Natural killer cell (primary cell): ENCODE measurements at regions not wholly inside any gene's neighbourhood (a gene's known extent, or its start where the extent isn't known, plus 50 kb on each side); places are given as distances from the start of the nearest gene placed in this dataset.

ENCODE experiments used
- ATAC-seq, 3 donors: fragments of 150-1000 bp in 2 of 3; fragments of 200-7000 bp in 1 of 3; cut with Tn5 transposase; 1 replicate in 1 of 3; 2 replicates in 2 of 3; pipeline ENCODE4 v1.10.0; 2021; ENCODE audit warnings: mild to moderate bottlenecking in 2 of 3, moderate library complexity in 2 of 3
- DNase-seq, 2 donors: peaks; one replicate each; pipeline versions ENCODE4 v3.0.0 to v3.0.0-alpha.2; 2013 to 2021; ENCODE audit warnings: mixed read lengths in 1 of 2
- H3K27ac ChIP-seq: one replicate; pipeline ENCODE4 v1.5.1; 2013; ENCODE audit warnings: mild to moderate bottlenecking, low read length
- H3K27me3 ChIP-seq: one replicate; pipeline ENCODE4 v1.6.1; 2013; ENCODE audit warnings: low read length; ENCODE audit not compliant: control insufficient read depth, insufficient read depth
- H3K36me3 ChIP-seq: one replicate; pipeline ENCODE4 v1.6.1; 2013; ENCODE audit warnings: low read length; ENCODE audit not compliant: control insufficient read depth, insufficient read depth
- H3K4me1 ChIP-seq: one replicate; pipeline ENCODE4 v1.6.1; 2013; ENCODE audit warnings: low read length; ENCODE audit not compliant: control insufficient read depth, insufficient read depth
- H3K4me3 ChIP-seq: one replicate; pipeline ENCODE4 v1.5.1; 2013; ENCODE audit warnings: low read length
- H3K9me3 ChIP-seq: one replicate; pipeline ENCODE4 v1.6.1; 2013; ENCODE audit warnings: low read length; ENCODE audit not compliant: control insufficient read depth, insufficient read depth
- H3K27ac Mint-ChIP-seq, 2 donors: one replicate each; pipeline ENCODE4 v1.8.0; 2022; ENCODE audit warnings: mild to moderate bottlenecking in 2 of 2, mixed read lengths in 2 of 2, moderate library complexity in 1 of 2
- H3K27me3 Mint-ChIP-seq, 2 donors: one replicate each; pipeline ENCODE4 v1.8.0; 2022; ENCODE audit warnings: low read depth in 2 of 2, mixed read lengths in 2 of 2
- H3K36me3 Mint-ChIP-seq: one replicate; pipeline ENCODE4 v1.8.0; 2022; ENCODE audit warnings: mixed read lengths
- H3K4me1 Mint-ChIP-seq, 2 donors: one replicate each; pipeline ENCODE4 v1.8.0; 2022; ENCODE audit warnings: mixed read lengths in 2 of 2
- H3K4me3 Mint-ChIP-seq: one replicate; pipeline ENCODE4 v1.8.0; 2022; ENCODE audit warnings: mild to moderate bottlenecking, moderate library complexity, mixed read lengths
- H3K9me3 Mint-ChIP-seq, 2 donors: one replicate each; pipeline ENCODE4 v1.8.0; 2022; ENCODE audit warnings: mixed read lengths in 2 of 2
- WGBS: methylation state at CpG from one replicate; pipeline ENCODE4 v1.1.7; 2013; ENCODE audit warnings: missing lambda C conversion rate; ENCODE audit not compliant: insufficient coverage; 5-methylcytosine and 5-hydroxymethylcytosine counted together
- intact Hi-C: fragments of 100-400 bp; cut with micrococcal nuclease; formaldehyde crosslinking; loops from one replicate; pipeline ENCODE4 v1.14.2; 2022
- TF ChIP-seq, protein P1 (sequence below): fragments of 200-600 bp; IDR thresholded peaks from one replicate; pipeline ENCODE4 v1.8.0; 2022; ENCODE audit warnings: antibody characterized with exemption

DNA sequence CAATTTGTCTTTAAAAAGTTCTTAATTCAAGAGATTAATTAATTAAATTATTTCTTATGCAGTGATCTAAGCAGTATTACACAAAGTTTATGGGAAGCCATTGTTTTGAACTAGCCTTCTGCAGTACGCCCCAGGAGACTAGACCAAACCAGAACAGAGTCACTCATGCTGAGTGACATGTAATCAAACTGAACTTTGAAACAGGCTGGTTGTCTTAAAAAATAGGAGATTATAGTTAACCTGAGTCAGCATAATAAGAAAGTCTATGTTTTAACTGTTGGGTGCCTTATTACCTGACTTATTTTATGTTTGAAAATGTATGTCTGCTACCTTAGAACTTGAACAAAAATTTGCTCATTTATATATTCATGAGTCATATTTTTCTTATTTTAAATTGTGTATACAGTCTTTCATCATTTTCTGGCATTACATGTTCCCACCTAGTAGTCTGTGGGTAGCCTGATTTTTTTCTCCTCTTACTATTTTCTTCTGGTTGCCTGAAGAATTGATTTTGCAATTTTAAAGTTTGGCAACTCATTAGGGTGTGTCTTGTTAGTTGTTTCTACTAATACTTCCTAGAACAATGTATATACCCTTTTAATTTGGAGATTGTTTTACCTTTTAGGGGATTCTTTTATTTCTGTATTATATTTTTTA, 161.4 kb downstream of the AASDHPPT start:
- H3K4me1 ChIP-seq = no peaks in the 10 kb centered on the region
- H3K27ac ChIP-seq = no peak overlapping the region
- Mint-ChIP-seq H3K36me3 (no peaks in the 10 kb centered on the region), H3K4me3 (no peak overlapping the region), H3K27ac (no peak overlapping the region), H3K9me3 (peaks cover 4 to 12% of the 10 kb centered on the region in 2 donors), H3K27me3 (no peaks in the 10 kb centered on the region), H3K4me1 (no peaks in the 10 kb centered on the region)
- intact Hi-C loops = no loop called here
- H3K36me3 ChIP-seq = no peaks in the 10 kb centered on the region
- WGBS = 82% methylated on average over 1 of the region's 1 CpG
- no peak for ATAC-seq
- H3K27me3 ChIP-seq = no peaks in the 10 kb centered on the region
- TF ChIP-seq, protein P1, sequence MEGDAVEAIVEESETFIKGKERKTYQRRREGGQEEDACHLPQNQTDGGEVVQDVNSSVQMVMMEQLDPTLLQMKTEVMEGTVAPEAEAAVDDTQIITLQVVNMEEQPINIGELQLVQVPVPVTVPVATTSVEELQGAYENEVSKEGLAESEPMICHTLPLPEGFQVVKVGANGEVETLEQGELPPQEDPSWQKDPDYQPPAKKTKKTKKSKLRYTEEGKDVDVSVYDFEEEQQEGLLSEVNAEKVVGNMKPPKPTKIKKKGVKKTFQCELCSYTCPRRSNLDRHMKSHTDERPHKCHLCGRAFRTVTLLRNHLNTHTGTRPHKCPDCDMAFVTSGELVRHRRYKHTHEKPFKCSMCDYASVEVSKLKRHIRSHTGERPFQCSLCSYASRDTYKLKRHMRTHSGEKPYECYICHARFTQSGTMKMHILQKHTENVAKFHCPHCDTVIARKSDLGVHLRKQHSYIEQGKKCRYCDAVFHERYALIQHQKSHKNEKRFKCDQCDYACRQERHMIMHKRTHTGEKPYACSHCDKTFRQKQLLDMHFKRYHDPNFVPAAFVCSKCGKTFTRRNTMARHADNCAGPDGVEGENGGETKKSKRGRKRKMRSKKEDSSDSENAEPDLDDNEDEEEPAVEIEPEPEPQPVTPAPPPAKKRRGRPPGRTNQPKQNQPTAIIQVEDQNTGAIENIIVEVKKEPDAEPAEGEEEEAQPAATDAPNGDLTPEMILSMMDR = no peak
- no peak overlapping the region for H3K4me3 ChIP-seq
- no peaks in the 10 kb centered on the region for H3K9me3 ChIP-seq
- no peak for DNase-seq

DNA sequence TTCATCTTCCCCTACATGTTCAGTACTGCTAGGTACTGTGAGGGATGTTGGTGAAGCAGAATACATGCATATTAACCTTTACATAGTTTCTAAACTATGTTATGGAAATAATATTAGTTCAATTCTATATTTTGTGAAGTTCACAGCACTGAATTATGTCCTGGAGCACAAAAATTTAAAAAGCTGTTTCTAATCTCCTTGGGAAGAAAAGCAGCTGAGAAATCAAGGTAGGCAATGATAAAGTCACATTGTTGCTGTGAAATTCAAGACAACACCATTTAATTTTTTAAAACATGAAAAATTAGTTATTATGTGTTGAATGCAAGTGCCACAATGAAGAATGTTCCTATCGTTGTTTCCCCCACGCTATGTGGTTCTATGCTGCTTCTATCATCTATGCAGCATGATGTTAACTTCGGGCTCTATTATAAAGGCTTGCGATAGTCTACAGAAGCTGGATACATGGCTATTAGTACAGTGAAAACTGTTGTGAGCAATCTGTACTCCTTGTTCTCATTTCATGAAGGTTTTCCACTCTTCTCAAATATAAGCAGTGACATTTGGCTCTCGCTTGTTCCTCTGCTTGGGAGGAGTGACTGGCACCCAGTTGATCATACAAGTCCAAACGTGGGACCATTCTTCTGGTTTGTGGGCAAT, 164.3 kb downstream of the AASDHPPT start:
- H3K9me3 ChIP-seq = peaks cover 4% of the 10 kb centered on the region
- Mint-ChIP-seq H3K36me3 (peaks cover 10% of the 10 kb centered on the region), H3K4me3 (no peak overlapping the region), H3K9me3 (peaks cover 17 to 21% of the 10 kb centered on the region in 2 donors), H3K4me1 (no peaks in the 10 kb centered on the region), H3K27ac (no peak overlapping the region), H3K27me3 (no peaks in the 10 kb centered on the region)
- TF ChIP-seq, protein P1 = no peak
- no peaks in the 10 kb centered on the region for H3K4me1 ChIP-seq
- H3K36me3 ChIP-seq = no peaks in the 10 kb centered on the region
- 95% methylated on average over 6 of the region's 6 CpGs for WGBS
- intact Hi-C loops = no loop called here
- no peak overlapping the region for H3K4me3 ChIP-seq
- H3K27ac ChIP-seq = no peak overlapping the region
- ATAC-seq = no peak
- H3K27me3 ChIP-seq = no peaks in the 10 kb centered on the region
- no peak for DNase-seq

DNA sequence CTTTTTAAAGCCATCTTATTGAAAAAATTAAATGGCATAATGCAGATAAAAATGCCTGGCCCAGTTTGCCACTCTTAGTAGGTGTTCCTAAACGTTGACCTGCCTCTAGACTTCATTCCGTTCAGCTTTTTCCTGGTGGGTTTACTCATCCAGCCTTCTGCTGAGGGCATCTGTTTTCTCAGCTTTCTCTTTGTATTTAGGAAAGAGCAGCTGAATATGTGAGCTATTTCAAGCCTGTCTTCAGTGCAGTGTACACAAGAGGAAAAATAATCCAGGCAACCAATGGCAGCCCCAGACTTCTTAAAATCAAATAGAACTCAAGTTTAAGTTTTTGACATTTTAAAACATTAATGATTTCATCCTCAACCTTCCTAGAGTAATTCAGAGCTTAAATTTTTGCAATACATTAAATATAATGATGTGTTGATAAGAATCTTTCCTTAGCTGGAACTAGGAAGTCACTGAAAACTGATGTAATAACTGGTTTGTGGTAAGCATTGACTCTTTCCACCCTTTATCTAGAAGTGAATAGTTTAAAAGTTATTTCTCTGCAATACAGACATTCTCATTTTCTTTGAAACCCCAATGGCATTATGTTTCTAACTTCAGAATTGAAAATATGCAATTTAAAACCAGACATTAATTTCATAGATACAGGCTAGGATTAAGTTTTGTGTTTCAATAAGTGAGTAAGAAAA, 165.4 kb downstream of the AASDHPPT start:
- peaks cover 7% of the 10 kb centered on the region for H3K9me3 ChIP-seq
- H3K27me3 ChIP-seq = no peaks in the 10 kb centered on the region
- intact Hi-C loops = no loop called here
- 53% methylated on average over 2 of the region's 2 CpGs for WGBS
- DNase-seq (no peak), ATAC-seq (no peak)
- Mint-ChIP-seq H3K4me1 (no peaks in the 10 kb centered on the region), H3K36me3 (peaks cover 10% of the 10 kb centered on the region), H3K9me3 (peaks cover 19 to 22% of the 10 kb centered on the region in 2 donors), H3K4me3 (no peak overlapping the region), H3K27ac (no peak overlapping the region), H3K27me3 (no peaks in the 10 kb centered on the region)
- no peaks in the 10 kb centered on the region for H3K4me1 ChIP-seq
- no peak overlapping the region for H3K27ac ChIP-seq
- TF ChIP-seq, protein P1 = no peak
- H3K36me3 ChIP-seq = no peaks in the 10 kb centered on the region
- H3K4me3 ChIP-seq = no peak overlapping the region
